Hepatocyte (in vitro differentiated cells): ENCODE measurements at regions not wholly inside any gene's neighbourhood (a gene's known extent, or its start where the extent isn't known, plus 50 kb on each side); places are given as distances from the start of the nearest gene placed in this dataset.

Source experiments
- DNase-seq: peaks from one replicate; pipeline ENCODE4 v3.0.0-alpha.2; 2016; ENCODE audit warnings: low spot score
- H2AFZ ChIP-seq: fragments of 200-600 bp; sonication (generic); 2 replicates; pipeline ENCODE4 v1.6.0; 2016; ENCODE audit warnings: antibody characterized with exemption, mild to moderate bottlenecking
- H3K27ac ChIP-seq: fragments of 200-600 bp; sonication (generic); 2 replicates; pipeline ENCODE4 v1.5.1; 2016; ENCODE audit warnings: mild to moderate bottlenecking
- H3K27me3 ChIP-seq: fragments of 200-600 bp; sonication (generic); 2 replicates; pipeline ENCODE4 v1.6.1; 2016
- H3K36me3 ChIP-seq: fragments of 200-600 bp; sonication (generic); replicated peaks from 2 replicates; pipeline ENCODE4 v1.5.1; 2016; ENCODE audit warnings: low read depth; ENCODE audit not compliant: insufficient read depth
- H3K4me1 ChIP-seq: fragments of 200-600 bp; sonication (generic); 2 replicates; pipeline ENCODE4 v1.5.1; 2016; ENCODE audit warnings: mild to moderate bottlenecking, moderate library complexity; ENCODE audit not compliant: insufficient read depth
- H3K4me2 ChIP-seq: fragments of 200-600 bp; sonication (generic); 2 replicates; pipeline ENCODE4 v1.6.0; 2016
- H3K4me3 ChIP-seq: fragments of 200-600 bp; sonication (generic); 2 replicates; pipeline ENCODE4 v1.5.1; 2016; ENCODE audit warnings: mild to moderate bottlenecking
- H3K79me2 ChIP-seq: fragments of 200-600 bp; sonication (generic); 2 replicates; pipeline ENCODE4 v1.6.0; 2017; ENCODE audit warnings: mild to moderate bottlenecking
- H3K9me2 ChIP-seq: fragments of 200-600 bp; sonication (generic); replicated peaks from 2 replicates; pipeline ENCODE4 v1.6.0; 2017; ENCODE audit warnings: mild to moderate bottlenecking; ENCODE audit not compliant: insufficient read depth
- H3K9me3 ChIP-seq: fragments of 200-600 bp; sonication (generic); 2 replicates; pipeline ENCODE4 v1.5.1; 2016; ENCODE audit warnings: low read depth, mild to moderate bottlenecking
- H4K20me1 ChIP-seq: fragments of 200-600 bp; sonication (generic); 2 replicates; pipeline ENCODE4 v1.6.0; 2016; ENCODE audit warnings: mild to moderate bottlenecking; ENCODE audit not compliant: insufficient read depth, poor library complexity, severe bottlenecking
- CTCF ChIP-seq: fragments of 200-600 bp; sonication (generic); IDR thresholded peaks from 2 replicates; pipeline ENCODE4 v1.5.1; 2016; ENCODE audit warnings: antibody characterized with exemption, mild to moderate bottlenecking; ENCODE audit not compliant: poor library complexity
- EZH2 ChIP-seq: fragments of 200-600 bp; sonication (generic); IDR thresholded peaks from 2 replicates; pipeline ENCODE4 v1.6.1; 2016; ENCODE audit warnings: antibody characterized with exemption, mild to moderate bottlenecking, borderline replicate concordance
- EZH2phosphoT487 ChIP-seq: fragments of 200-600 bp; sonication (generic); IDR thresholded peaks from one replicate; pipeline ENCODE4 v1.6.1; 2018; ENCODE audit warnings: antibody characterized with exemption, mild to moderate bottlenecking, low read depth, moderate library complexity; ENCODE audit not compliant: unreplicated experiment, severe bottlenecking
- WGBS: methylation state at CpG from one replicate; pipeline ENCODE4 v1.1.6; 2016; ENCODE audit warnings: low lambda C conversion rate; ENCODE audit errors: missing lambda C conversion rate; 5-methylcytosine and 5-hydroxymethylcytosine counted together

- Histone ChIP-seq H3K79me2 (no peaks in the 10 kb centered on the region), H3K4me2 (no peak overlapping the region), H4K20me1 (no peaks in the 10 kb centered on the region), H3K27me3 (no peaks in the 10 kb centered on the region), H3K9me3 (peaks cover 4% of the 10 kb centered on the region), H3K9me2 (no peaks in the 10 kb centered on the region), H3K4me1 (no peaks in the 10 kb centered on the region), H3K27ac (no peak overlapping the region), H3K4me3 (no peak overlapping the region), H3K36me3 (no peaks in the 10 kb centered on the region), H2AFZ (no peak overlapping the region)
- DNase-seq, result no peak
- TF ChIP-seq EZH2, result no peak
- 93% methylated on average over 3 of the region's 3 CpGs for WGBS
These were observed 369.8 kb upstream of the ARID1B start for GRCh38 chr6:156407334-156407733.

GRCh38 chr6:156406688-156407087 is 370.5 kb upstream of the ARID1B start:
- no peaks in the 10 kb centered on the region for H3K9me3 ChIP-seq
- H3K27ac ChIP-seq, result no peak overlapping the region
- no peak for TF ChIP-seq EZH2phosphoT487
- no peak for TF ChIP-seq EZH2
- TF ChIP-seq CTCF, result no peak
- no peak overlapping the region for H3K4me2 ChIP-seq
- no peak overlapping the region for H3K4me3 ChIP-seq
- no peaks in the 10 kb centered on the region for H3K79me2 ChIP-seq
- no peaks in the 10 kb centered on the region for H3K27me3 ChIP-seq
- H3K36me3 ChIP-seq, result no peaks in the 10 kb centered on the region
- 82% methylated on average over 2 of the region's 2 CpGs for WGBS
- DNase-seq, result no peak
- no peaks in the 10 kb centered on the region for H3K9me2 ChIP-seq
- no peaks in the 10 kb centered on the region for H3K4me1 ChIP-seq
- H2AFZ ChIP-seq, result no peak overlapping the region
- H4K20me1 ChIP-seq, result no peaks in the 10 kb centered on the region

GRCh38 chr6:156406099-156406498 is 371.1 kb upstream of the ARID1B start:
- Histone ChIP-seq H3K27ac (no peak overlapping the region), H3K9me2 (no peaks in the 10 kb centered on the region), H3K4me3 (no peak overlapping the region), H4K20me1 (no peaks in the 10 kb centered on the region), H3K4me1 (no peaks in the 10 kb centered on the region), H3K27me3 (no peaks in the 10 kb centered on the region), H2AFZ (no peak overlapping the region), H3K9me3 (no peaks in the 10 kb centered on the region), H3K79me2 (no peaks in the 10 kb centered on the region), H3K4me2 (no peak overlapping the region), H3K36me3 (no peaks in the 10 kb centered on the region)
- DNase-seq, result no peak
- TF ChIP-seq EZH2phosphoT487 (no peak), CTCF (no peak), EZH2 (no peak)
- 86% methylated on average over 3 of the region's 3 CpGs for WGBS

- TF ChIP-seq EZH2phosphoT487, result no peak
- no peak for TF ChIP-seq EZH2
- no peak for TF ChIP-seq CTCF
- Histone ChIP-seq H3K9me3 (no peaks in the 10 kb centered on the region), H3K27ac (no peak overlapping the region), H3K27me3 (no peaks in the 10 kb centered on the region), H3K4me2 (no peak overlapping the region), H3K36me3 (no peaks in the 10 kb centered on the region), H2AFZ (no peak overlapping the region), H3K79me2 (no peaks in the 10 kb centered on the region), H3K4me3 (no peak overlapping the region), H4K20me1 (no peaks in the 10 kb centered on the region), H3K9me2 (no peaks in the 10 kb centered on the region), H3K4me1 (no peaks in the 10 kb centered on the region)
- DNase-seq, result no peak
These were observed 374.6 kb upstream of the ARID1B start for GRCh38 chr6:156402628-156403027.
